H9 (cell line): ENCODE measurements at regions not wholly inside any gene's neighbourhood (a gene's known extent, or its start where the extent isn't known, plus 50 kb on each side); places are given as distances from the start of the nearest gene placed in this dataset.

Experiments used
- DNase-seq: peaks from one replicate; pipeline ENCODE4 v3.0.0-alpha.2; 2017
- H2AFZ ChIP-seq: one replicate; pipeline ENCODE4 v1.6.1; 2013; ENCODE audit warnings: mild to moderate bottlenecking, low read length, control low read depth, moderate library complexity
- H2AK5ac ChIP-seq: 2 replicates; pipeline ENCODE4 v1.6.1; 2013; ENCODE audit warnings: low read length, control low read depth, mixed read lengths; ENCODE audit not compliant: insufficient read length
- H2BK120ac ChIP-seq: one replicate; pipeline ENCODE4 v1.6.1; 2013; ENCODE audit warnings: low read depth, mild to moderate bottlenecking, low read length, control low read depth, inconsistent platforms; ENCODE audit not compliant: poor library complexity, severe bottlenecking
- H2BK12ac ChIP-seq: 2 replicates; pipeline ENCODE4 v1.6.1; 2013; ENCODE audit warnings: low read length, control low read depth, mixed read lengths, low read depth; ENCODE audit not compliant: insufficient read length
- H2BK15ac ChIP-seq: 2 replicates; pipeline ENCODE4 v1.6.1; 2013; ENCODE audit warnings: low read depth, low read length, control low read depth
- H2BK20ac ChIP-seq: one replicate; pipeline ENCODE4 v1.6.1; 2013; ENCODE audit warnings: low read depth, mild to moderate bottlenecking, low read length, control low read depth, inconsistent platforms; ENCODE audit not compliant: poor library complexity, severe bottlenecking
- H2BK5ac ChIP-seq: 2 replicates; pipeline ENCODE4 v1.6.1; 2013; ENCODE audit warnings: low read length, control low read depth, mixed read lengths; ENCODE audit not compliant: insufficient read length
- H3K14ac ChIP-seq: 2 replicates; pipeline ENCODE4 v1.6.1; 2013; ENCODE audit warnings: low read length, control low read depth; ENCODE audit not compliant: insufficient read depth
- H3K18ac ChIP-seq: 2 replicates; pipeline ENCODE4 v1.6.1; 2013; ENCODE audit warnings: low read depth, mild to moderate bottlenecking, mixed read lengths, low read length, control low read depth; ENCODE audit not compliant: insufficient read length
- H3K23ac ChIP-seq: 2 replicates; pipeline ENCODE4 v1.6.1; 2013; ENCODE audit warnings: low read length, control low read depth, mixed read lengths, low read depth; ENCODE audit not compliant: insufficient read length
- H3K23me2 ChIP-seq: 2 replicates; pipeline ENCODE4 v1.6.1; 2013; ENCODE audit warnings: low read depth, mild to moderate bottlenecking, mixed read lengths, low read length, control low read depth; ENCODE audit not compliant: insufficient read length, poor library complexity, severe bottlenecking
- H3K27ac ChIP-seq: 2 replicates; pipeline ENCODE4 v1.5.1; 2013; ENCODE audit warnings: low read length, control low read depth, mixed read lengths, low read depth; ENCODE audit not compliant: insufficient read length
- H3K27me3 ChIP-seq: 2 replicates; pipeline ENCODE4 v1.6.1; 2013; ENCODE audit warnings: low read length, control low read depth, inconsistent platforms; ENCODE audit not compliant: insufficient read depth
- H3K4ac ChIP-seq: 2 replicates; pipeline ENCODE4 v1.6.1; 2013; ENCODE audit warnings: low read depth, mild to moderate bottlenecking, control low read depth, inconsistent platforms, low read length, moderate library complexity
- H3K4me1 ChIP-seq: 2 replicates; pipeline ENCODE4 v1.6.1; 2013; ENCODE audit warnings: low read length, control low read depth, inconsistent platforms; ENCODE audit not compliant: insufficient read depth
- H3K4me2 ChIP-seq: 2 replicates; pipeline ENCODE4 v1.6.1; 2013; ENCODE audit warnings: low read length, control low read depth, mixed read lengths; ENCODE audit not compliant: insufficient read length, insufficient read depth
- H3K56ac ChIP-seq: 2 replicates; pipeline ENCODE4 v1.6.1; 2013; ENCODE audit warnings: low read depth, mild to moderate bottlenecking, mixed read lengths, low read length, control low read depth; ENCODE audit not compliant: insufficient read length
- H3K79me1 ChIP-seq: 2 replicates; pipeline ENCODE4 v1.6.1; 2013; ENCODE audit warnings: low read depth, mild to moderate bottlenecking, moderate library complexity, low read length, control low read depth, inconsistent platforms; ENCODE audit not compliant: insufficient read depth, poor library complexity, severe bottlenecking
- H3K79me2 ChIP-seq: 2 replicates; pipeline ENCODE4 v1.6.1; 2013; ENCODE audit warnings: low read length, control low read depth, inconsistent platforms; ENCODE audit not compliant: insufficient read depth
- H3K9ac ChIP-seq: 2 replicates; pipeline ENCODE4 v1.6.1; 2013; ENCODE audit warnings: low read length, control low read depth, mixed read lengths; ENCODE audit not compliant: insufficient read length; ENCODE audit errors: extremely low read depth
- H3K9me3 ChIP-seq: one replicate; pipeline ENCODE4 v1.6.1; 2013; ENCODE audit warnings: low read depth, low read length, inconsistent platforms; ENCODE audit not compliant: control insufficient read depth
- H3T11ph ChIP-seq: one replicate; pipeline ENCODE4 v1.6.1; 2013; ENCODE audit warnings: mild to moderate bottlenecking, low read length, control low read depth, inconsistent platforms
- H4K20me1 ChIP-seq: one replicate; pipeline ENCODE4 v1.6.1; 2013; ENCODE audit not compliant: control insufficient read depth, insufficient read length, insufficient read depth
- H4K5ac ChIP-seq: 2 replicates; pipeline ENCODE4 v1.6.1; 2013; ENCODE audit warnings: low read depth, mild to moderate bottlenecking, mixed read lengths, low read length, control low read depth; ENCODE audit not compliant: insufficient read length
- H4K8ac ChIP-seq: replicated peaks from 2 replicates; pipeline ENCODE4 v1.6.1; 2013; ENCODE audit warnings: low read length, control low read depth, mixed read lengths, low read depth; ENCODE audit not compliant: insufficient read length
- H4K91ac ChIP-seq: 2 replicates; pipeline ENCODE4 v1.6.1; 2013; ENCODE audit warnings: low read depth, mild to moderate bottlenecking, moderate library complexity, mixed read lengths, low read length, control low read depth; ENCODE audit not compliant: insufficient read length
- H3K27ac Mint-ChIP-seq, 3 experiments: 2 replicates in 2 of 3; 3 replicates in 1 of 3; pipeline ENCODE4 v1.8.0; 2020 to 2021; ENCODE audit warnings: mixed read lengths in 3 of 3, mild to moderate bottlenecking in 1 of 3, moderate library complexity in 1 of 3
- H3K27me3 Mint-ChIP-seq: 2 replicates; pipeline ENCODE4 v1.8.0; 2021; ENCODE audit warnings: low read depth, mild to moderate bottlenecking, moderate library complexity, mixed read lengths
- H3K36me3 Mint-ChIP-seq, 3 experiments: 2 replicates in 2 of 3; 3 replicates in 1 of 3; pipeline ENCODE4 v1.8.0; 2020 to 2021; ENCODE audit warnings: low read depth in 3 of 3, mixed read lengths in 3 of 3; ENCODE audit not compliant: insufficient read depth in 1 of 3
- H3K4me1 Mint-ChIP-seq, 2 experiments: 2 replicates each; pipeline ENCODE4 v1.8.0; 2020; ENCODE audit warnings: mixed read lengths in 2 of 2
- H3K4me3 Mint-ChIP-seq, 2 experiments: 2 replicates in 1 of 2; 3 replicates in 1 of 2; pipeline ENCODE4 v1.8.0; 2020 to 2021; ENCODE audit warnings: mild to moderate bottlenecking in 2 of 2, mixed read lengths in 2 of 2, moderate library complexity in 1 of 2
- H3K9me3 Mint-ChIP-seq, 2 experiments: 2 replicates in 1 of 2; 3 replicates in 1 of 2; pipeline ENCODE4 v1.8.0; 2020; ENCODE audit warnings: mild to moderate bottlenecking in 2 of 2, mixed read lengths in 2 of 2, moderate library complexity in 1 of 2
- CTCF ChIP-seq: fragments of 200-600 bp; sonication (generic); conservative IDR thresholded peaks from 3 replicates; pipeline ENCODE4 v1.8.0; 2021; ENCODE audit warnings: antibody characterized with exemption, mild to moderate bottlenecking
- WGBS: extraction: QIAGEN DNeasy Blood & Tissue Kit; methylation state at CpG from one replicate; pipeline ENCODE4 v1.1.7; 2013; ENCODE audit warnings: missing lambda C conversion rate, low lambda C conversion rate, mixed read lengths; ENCODE audit not compliant: insufficient read length; ENCODE audit errors: extremely low coverage; 5-methylcytosine and 5-hydroxymethylcytosine counted together

GRCh38 chr2:236735825-236736238 is 166.2 kb downstream of the ACKR3 start:
- Mint-ChIP-seq H3K27me3 (peaks cover 7% of the 10 kb centered on the region), H3K4me1 (no peaks in the 10 kb centered on the region), H3K36me3 (no peaks in the 10 kb centered on the region), H3K4me3 (no peak overlapping the region), H3K9me3 (no peaks in the 10 kb centered on the region), H3K27ac (no peak overlapping the region)
- no peaks in the 10 kb centered on the region for H3K23me2 ChIP-seq
- H2AFZ ChIP-seq = no peak overlapping the region
- no peak overlapping the region for H3K9ac ChIP-seq
- no peak overlapping the region for H2BK15ac ChIP-seq
- no peaks in the 10 kb centered on the region for H3K79me1 ChIP-seq
- no peak overlapping the region for H3K4me2 ChIP-seq
- H2AK5ac ChIP-seq = no peak overlapping the region
- TF ChIP-seq CTCF = no peak
- H2BK12ac ChIP-seq = no peak overlapping the region
- no peak overlapping the region for H4K91ac ChIP-seq
- no peak overlapping the region for H3K14ac ChIP-seq
- H3K4me1 ChIP-seq = no peaks in the 10 kb centered on the region
- H4K8ac ChIP-seq = no peak overlapping the region
- H3K79me2 ChIP-seq = no peaks in the 10 kb centered on the region
- no peak overlapping the region for H4K5ac ChIP-seq
- H3K9me3 ChIP-seq = no peaks in the 10 kb centered on the region
- no peak overlapping the region for H2BK120ac ChIP-seq
- no peak overlapping the region for H3K56ac ChIP-seq
- H2BK20ac ChIP-seq = no peak overlapping the region
- no peak overlapping the region for H3K18ac ChIP-seq
- no peaks in the 10 kb centered on the region for H4K20me1 ChIP-seq
- H3T11ph ChIP-seq = no peak overlapping the region
- WGBS = no CpG with 5 or more reads among the region's 6 CpGs
- H3K23ac ChIP-seq = no peak overlapping the region
- DNase-seq = no peak
- H3K27me3 ChIP-seq = no peaks in the 10 kb centered on the region
- H3K4ac ChIP-seq = no peak overlapping the region
- H3K27ac ChIP-seq = no peak overlapping the region
- H2BK5ac ChIP-seq = no peak overlapping the region
